Parathyroid adenoma (tissue), 2 donors: ENCODE measurements at regions not wholly inside any gene's neighbourhood (a gene's known extent, or its start where the extent isn't known, plus 50 kb on each side); places are given as distances from the start of the nearest gene placed in this dataset.

Source experiments
- H2AFZ ChIP-seq: fragments of 300-600 bp; sonication (generic); one replicate; pipeline ENCODE4 v1.7.0; 2017; ENCODE audit warnings: antibody characterized with exemption, mild to moderate bottlenecking
- H3K27ac ChIP-seq: fragments of 300-600 bp; sonication (generic); one replicate; pipeline ENCODE4 v1.7.0; 2017
- H3K27me3 ChIP-seq: fragments of 300-600 bp; sonication (generic); one replicate; pipeline ENCODE4 v1.7.0; 2017; ENCODE audit warnings: low read length; ENCODE audit not compliant: control insufficient read depth, insufficient read depth
- H3K36me3 ChIP-seq: fragments of 300-600 bp; sonication (generic); one replicate; pipeline ENCODE4 v1.7.0; 2017; ENCODE audit warnings: low read length; ENCODE audit not compliant: control insufficient read depth, insufficient read depth
- H3K4me1 ChIP-seq: fragments of 300-600 bp; sonication (generic); one replicate; pipeline ENCODE4 v1.7.0; 2017; ENCODE audit warnings: control low read depth
- H3K4me2 ChIP-seq: fragments of 300-600 bp; sonication (generic); one replicate; pipeline ENCODE4 v1.7.0; 2017; ENCODE audit warnings: low read length
- H3K4me3 ChIP-seq: fragments of 300-600 bp; sonication (generic); one replicate; pipeline ENCODE4 v1.7.0; 2017; ENCODE audit warnings: low read depth, low read length
- H3K79me2 ChIP-seq: fragments of 300-600 bp; sonication (generic); one replicate; pipeline ENCODE4 v1.7.0; 2017; ENCODE audit warnings: control low read depth
- H3K9ac ChIP-seq: fragments of 300-600 bp; sonication (generic); one replicate; pipeline ENCODE4 v1.7.0; 2017; ENCODE audit warnings: mild to moderate bottlenecking
- H3K9me3 ChIP-seq: fragments of 300-600 bp; sonication (generic); one replicate; pipeline ENCODE4 v1.7.0; 2017; ENCODE audit warnings: low read length; ENCODE audit not compliant: control insufficient read depth
- CTCF ChIP-seq: fragments of 300-600 bp; sonication (generic); IDR thresholded peaks from one replicate; pipeline ENCODE4 v1.7.0; 2017; ENCODE audit warnings: antibody characterized with exemption, mild to moderate bottlenecking
- donor health status: primary hyperparathyroidism.

GRCh38 chr12:93981411-93981810 lies 167.0 kb upstream of the PLXNC1 start:
- Histone ChIP-seq H3K36me3 (no peaks in the 10 kb centered on the region), H3K79me2 (no peaks in the 10 kb centered on the region), H3K27me3 (no peaks in the 10 kb centered on the region), H3K9me3 (no peaks in the 10 kb centered on the region), H3K9ac (no peak overlapping the region), H3K4me3 (no peak overlapping the region), H2AFZ (no peak overlapping the region), H3K4me2 (no peak overlapping the region), H3K4me1 (no peaks in the 10 kb centered on the region), H3K27ac (no peak overlapping the region)
- TF ChIP-seq CTCF, result no peak

- no peak overlapping the region for H3K4me3 ChIP-seq
- H3K4me1 ChIP-seq, result no peaks in the 10 kb centered on the region
- peak overlapping the region; percentile 25 for H2AFZ ChIP-seq
- no peak for TF ChIP-seq CTCF
- H3K27ac ChIP-seq, result no peak overlapping the region
- no peak overlapping the region for H3K4me2 ChIP-seq
- H3K9me3 ChIP-seq, result no peaks in the 10 kb centered on the region
- no peaks in the 10 kb centered on the region for H3K36me3 ChIP-seq
- H3K79me2 ChIP-seq, result no peaks in the 10 kb centered on the region
- no peaks in the 10 kb centered on the region for H3K27me3 ChIP-seq
- no peak overlapping the region for H3K9ac ChIP-seq
Observed at GRCh38 chr12:93982771-93983315, 165.5 kb upstream of the PLXNC1 start.

- no peak overlapping the region for H3K4me2 ChIP-seq
- H3K27ac ChIP-seq, result no peak overlapping the region
- H2AFZ ChIP-seq, result no peak overlapping the region
- no peak for TF ChIP-seq CTCF
- no peaks in the 10 kb centered on the region for H3K4me1 ChIP-seq
- H3K4me3 ChIP-seq, result no peak overlapping the region
- H3K9ac ChIP-seq, result no peak overlapping the region
- H3K27me3 ChIP-seq, result no peaks in the 10 kb centered on the region
- H3K36me3 ChIP-seq, result no peaks in the 10 kb centered on the region
- H3K79me2 ChIP-seq, result no peaks in the 10 kb centered on the region
- no peaks in the 10 kb centered on the region for H3K9me3 ChIP-seq
Observed at GRCh38 chr12:93984005-93984404, 164.4 kb upstream of the PLXNC1 start.

GRCh38 chr12:93989949-93990348 lies 158.4 kb upstream of the PLXNC1 start:
- Histone ChIP-seq H3K27me3 (no peaks in the 10 kb centered on the region), H3K79me2 (no peaks in the 10 kb centered on the region), H2AFZ (no peak overlapping the region), H3K27ac (no peak overlapping the region), H3K9me3 (no peaks in the 10 kb centered on the region), H3K4me2 (no peak overlapping the region), H3K4me3 (no peak overlapping the region), H3K9ac (no peak overlapping the region), H3K4me1 (no peaks in the 10 kb centered on the region), H3K36me3 (no peaks in the 10 kb centered on the region)
- TF ChIP-seq CTCF, result no peak
